Stimulated activated CD4-positive, alpha-beta T cell treated with anti-CD3 and anti-CD28 coated beads, TNF-alpha, amount 100 ng/mL, for 1 hour (primary cell): ENCODE measurements at regions not wholly inside any gene's neighbourhood (a gene's known extent, or its start where the extent isn't known, plus 50 kb on each side); places are given as distances from the start of the nearest gene placed in this dataset.

ENCODE experiments used
- DNase-seq, 3 donors: peaks; one replicate each; pipeline ENCODE4 v3.0.0-alpha.2; 2020; ENCODE audit warnings: low read depth in 3 of 3, low spot score in 1 of 3

DNA sequence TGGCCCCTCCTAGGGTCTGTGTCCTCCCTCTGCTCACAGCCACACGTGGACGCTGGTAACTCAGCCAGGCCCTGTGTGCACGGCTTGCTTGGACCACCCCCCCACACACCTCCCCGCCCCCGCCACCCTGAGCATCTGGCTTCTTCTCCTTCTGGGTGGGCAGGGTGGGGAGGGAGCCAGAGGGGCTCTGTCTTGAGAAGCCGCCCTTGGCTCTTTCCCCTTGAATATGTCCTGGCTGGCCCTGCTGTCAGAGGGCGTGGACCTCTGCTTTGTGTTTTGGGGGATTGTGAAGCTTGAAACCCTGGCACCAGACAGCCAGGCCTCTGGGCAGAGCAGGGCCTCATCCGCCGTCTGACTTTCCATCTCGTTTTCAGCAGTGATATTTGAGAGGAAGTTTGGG is 72.1 kb downstream of the GLI2 start:
- DNase-seq: no peak

DNA sequence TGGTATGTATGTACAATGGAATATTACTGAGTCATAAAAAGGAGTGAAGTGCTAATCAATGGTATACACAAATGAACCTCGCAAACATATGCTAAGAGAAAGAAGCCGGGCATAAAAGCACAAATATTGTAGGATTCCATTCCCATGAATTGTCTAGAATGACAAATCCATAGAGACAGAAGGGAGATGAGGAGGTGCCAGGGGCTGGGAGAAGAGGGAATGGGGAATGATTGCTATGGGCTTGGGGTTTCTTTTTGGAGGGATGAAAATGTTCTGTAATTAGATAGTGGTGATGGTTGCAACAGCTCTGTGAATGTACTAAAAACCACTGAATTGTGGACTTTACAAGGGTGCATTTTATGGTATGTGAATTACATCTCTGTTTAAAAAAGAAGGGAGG is 73.5 kb downstream of the GLI2 start:
- no peak for DNase-seq

DNA sequence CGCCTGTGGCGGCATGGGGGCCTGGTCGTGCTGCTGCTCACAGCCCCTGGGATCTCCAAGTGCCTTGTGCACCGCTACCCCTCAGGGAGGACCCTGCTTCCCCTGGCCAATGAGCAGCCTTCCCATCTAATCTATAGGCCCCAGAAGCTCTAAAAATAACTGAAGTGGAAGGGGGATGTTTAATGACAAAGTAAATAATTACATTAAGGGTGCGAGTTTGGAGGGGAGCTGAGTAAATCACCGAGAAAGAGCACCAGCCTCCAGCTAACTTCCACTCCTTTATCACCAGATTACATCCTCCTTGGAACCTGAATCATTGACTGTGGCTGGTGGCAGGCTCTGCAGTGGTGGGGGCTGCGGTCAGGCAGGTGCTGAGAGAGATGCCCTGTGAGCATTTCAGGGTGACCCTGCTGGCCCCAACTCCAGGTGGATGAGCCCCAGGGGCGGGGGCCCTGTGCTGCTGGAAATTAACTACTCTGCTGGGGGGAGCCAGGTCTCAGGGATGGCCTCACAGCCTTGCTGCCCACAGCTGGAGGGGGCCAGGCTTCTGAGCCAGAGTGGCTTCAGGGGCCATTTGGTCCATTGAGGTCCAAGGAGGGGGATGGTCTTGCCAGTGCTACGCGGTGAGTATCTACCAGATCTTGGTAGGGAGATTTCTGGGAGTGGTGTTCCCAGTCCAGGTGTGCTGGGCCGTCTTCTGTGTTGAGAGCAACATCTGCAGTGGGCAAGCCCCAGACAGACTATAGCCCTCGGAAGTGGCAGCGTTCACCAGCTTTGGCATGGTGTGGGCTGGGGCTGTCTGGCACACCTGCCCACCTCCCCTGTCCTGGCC is 74.2 kb downstream of the GLI2 start:
- DNase-seq: no peak

DNA sequence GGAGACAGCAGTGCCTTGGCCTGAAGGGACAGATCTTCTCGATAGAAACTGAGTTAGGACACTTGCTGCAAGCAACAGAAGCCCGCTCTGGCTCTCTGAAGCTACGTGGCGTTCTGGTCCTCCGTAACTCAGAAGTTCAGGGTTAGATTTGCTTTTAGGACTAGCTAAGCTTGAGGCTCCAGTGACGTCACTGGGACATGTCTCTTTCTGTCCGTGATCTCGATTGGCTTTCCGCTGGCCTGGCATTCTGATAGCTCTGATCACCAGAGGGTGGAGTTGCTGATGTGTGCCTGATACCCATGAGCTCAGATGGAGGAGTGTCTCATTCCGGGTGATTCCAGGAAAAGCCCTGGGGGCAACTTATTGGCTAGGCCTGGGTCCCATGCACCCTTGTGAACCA is 75.0 kb downstream of the GLI2 start:
- DNase-seq: no peak

DNA sequence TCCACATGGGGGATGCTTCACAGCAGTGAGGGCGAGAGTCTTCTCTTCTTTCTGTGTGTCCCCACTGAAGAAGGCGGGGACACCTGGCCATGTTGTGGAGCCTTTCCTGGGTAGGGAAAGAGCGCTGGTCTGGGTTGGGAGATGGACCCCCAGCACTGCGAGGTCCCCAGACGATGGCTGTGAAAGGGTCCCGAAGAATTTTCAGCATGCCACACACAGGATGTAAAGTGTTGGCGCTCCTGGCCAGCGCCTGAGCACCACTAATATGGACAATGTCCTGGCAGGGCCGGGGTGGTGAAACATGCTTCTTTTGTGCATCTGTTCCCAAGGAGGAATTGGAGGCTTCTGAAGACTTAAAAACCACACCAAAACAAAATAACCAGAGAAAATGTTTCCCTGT is 77.2 kb downstream of the GLI2 start:
- DNase-seq: no peak

DNA sequence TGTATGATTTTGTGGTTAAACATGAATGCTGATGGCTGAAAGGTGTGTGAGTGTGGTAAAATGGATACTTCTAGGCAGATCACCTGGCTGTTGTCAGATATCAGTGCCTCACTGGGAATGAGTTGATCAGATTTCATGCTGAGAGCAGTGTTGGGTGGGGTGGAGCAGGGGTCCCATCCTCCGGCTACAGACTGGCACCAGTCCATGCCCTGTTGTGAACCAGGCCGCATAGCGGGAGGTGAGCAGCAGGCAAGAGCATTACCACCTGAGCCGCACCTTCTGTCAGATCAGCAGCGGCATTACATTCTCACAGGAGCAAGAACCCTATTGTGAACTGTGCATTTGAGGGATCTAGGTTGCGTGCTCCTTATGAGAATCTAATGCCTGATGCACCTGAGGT is 78.7 kb downstream of the GLI2 start:
- no peak for DNase-seq

DNA sequence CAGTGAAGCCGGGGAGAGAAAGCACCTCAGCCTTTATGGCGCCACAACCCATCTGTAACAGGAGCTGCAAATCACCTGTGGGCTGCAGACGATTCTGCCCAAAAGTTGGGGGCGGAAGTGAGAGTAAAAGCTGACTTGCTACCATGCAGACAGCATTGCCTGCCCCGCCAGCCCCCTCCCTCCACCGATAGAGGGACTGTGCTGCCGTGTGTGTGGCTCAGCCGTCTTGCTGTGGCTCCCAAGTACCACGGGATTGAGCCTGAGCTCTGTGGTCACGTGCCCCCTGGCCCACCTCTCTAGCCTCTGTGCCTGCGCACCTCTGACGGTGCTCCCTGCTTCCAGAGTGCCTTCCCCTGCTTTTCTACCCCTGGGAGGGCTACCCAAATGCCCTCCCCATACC is 79.6 kb downstream of the GLI2 start:
- no peak for DNase-seq

DNA sequence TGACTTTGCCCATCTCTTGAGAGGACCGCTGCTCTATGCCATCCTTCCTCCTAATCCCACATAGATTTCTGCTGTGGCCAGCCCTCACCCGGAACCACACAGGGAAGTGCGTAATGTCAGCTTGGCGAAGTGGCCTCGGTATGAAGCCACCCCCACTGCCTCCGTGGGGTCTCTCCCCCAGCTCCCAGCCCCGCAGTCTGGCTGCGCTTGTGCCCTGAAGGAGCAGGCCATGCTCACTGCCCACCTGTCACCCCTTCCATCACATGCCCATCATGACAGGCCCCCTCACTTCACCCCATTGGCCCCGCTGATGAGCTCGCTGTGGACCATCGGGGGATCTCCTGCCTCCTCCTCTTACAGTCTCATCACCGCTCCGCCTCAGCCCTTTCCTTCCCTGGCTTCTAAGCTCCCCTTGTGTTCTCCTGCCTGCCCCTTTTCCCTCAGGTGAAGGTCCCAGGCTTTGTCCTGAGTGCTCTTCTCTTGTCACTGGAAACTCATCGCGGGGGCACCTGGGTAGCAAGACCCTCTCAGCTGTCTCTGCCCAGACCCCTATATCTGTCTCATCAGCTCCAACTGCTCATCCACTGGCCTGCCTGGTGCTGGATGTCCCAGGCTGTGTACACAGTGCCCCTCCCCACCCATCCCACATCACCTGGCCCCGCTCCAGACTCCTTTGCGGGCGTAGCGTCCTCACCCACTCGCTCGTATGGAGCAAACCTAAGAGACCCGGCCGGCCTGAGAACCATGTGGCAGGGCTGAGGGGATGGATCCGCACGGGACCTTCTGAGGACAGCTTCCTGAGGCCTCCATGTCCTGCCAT is 81.7 kb downstream of the GLI2 start:
- DNase-seq: no peak

DNA sequence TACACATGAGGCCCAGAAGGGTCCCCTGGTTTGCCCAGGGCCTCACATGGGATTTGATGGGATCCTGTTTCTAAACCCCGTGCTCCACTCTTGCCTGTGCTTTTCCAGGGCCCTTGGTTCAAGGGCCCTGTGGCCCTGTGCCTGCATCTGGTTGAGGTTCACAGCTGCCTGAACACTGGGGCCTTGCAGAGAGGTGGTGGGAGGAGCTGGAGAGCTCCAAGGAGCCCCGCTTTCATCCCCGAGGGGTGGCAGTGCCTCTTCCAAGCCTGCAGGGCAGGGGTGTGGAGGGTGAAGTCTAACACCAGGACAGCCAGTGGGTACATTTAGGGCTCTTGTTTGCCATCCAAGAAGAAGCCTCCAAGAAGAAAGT is 82.3 kb downstream of the GLI2 start:
- no peak for DNase-seq

DNA sequence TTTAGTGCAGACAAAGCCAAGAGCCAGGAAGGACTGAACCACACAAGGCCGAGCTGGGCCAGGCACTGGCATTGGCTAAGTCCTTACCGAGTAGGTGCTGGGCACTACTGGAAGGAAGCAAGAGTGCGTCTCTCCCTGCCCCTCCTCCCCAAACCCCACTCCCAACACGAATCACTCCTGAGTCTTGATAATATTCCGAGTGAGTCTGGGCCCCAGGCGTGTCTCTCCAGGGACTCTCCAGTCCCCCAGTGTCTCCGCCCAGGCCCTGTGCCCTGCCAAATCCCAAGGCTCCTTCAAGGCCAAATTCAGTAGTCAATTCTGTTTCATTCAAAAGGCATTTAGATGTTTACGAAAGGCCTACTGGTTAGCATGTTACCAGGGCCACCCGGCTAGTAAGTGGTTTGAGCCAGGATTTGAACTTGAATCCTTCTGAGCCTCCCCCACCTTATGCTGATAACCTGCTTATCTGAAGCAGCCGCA is 82.8 kb downstream of the GLI2 start:
- no peak for DNase-seq

DNA sequence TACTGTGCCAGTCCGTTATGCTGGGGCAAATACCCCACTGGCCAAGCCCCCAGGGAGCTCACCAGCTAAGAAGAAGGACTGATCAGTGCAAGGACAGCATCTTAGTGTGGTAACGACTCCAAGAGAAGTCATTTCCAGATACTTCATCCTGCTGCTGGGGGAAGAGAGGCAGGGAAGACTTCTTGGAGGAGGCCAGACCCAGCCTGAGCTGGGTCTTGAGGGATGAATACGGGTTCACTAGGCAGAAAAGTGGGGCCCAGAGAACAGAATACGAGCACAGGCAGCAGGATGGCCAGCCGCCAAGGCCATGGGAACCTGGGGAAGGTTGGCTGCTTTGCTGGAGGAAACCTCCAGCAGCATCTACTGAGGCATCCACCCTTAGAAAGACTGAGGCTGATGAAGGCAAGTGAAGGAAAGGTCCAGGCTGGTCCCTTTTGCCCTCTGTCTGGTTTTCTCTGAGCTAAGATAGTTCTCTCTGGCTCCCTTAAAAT is 84.1 kb downstream of the GLI2 start:
- DNase-seq: no peak

DNA sequence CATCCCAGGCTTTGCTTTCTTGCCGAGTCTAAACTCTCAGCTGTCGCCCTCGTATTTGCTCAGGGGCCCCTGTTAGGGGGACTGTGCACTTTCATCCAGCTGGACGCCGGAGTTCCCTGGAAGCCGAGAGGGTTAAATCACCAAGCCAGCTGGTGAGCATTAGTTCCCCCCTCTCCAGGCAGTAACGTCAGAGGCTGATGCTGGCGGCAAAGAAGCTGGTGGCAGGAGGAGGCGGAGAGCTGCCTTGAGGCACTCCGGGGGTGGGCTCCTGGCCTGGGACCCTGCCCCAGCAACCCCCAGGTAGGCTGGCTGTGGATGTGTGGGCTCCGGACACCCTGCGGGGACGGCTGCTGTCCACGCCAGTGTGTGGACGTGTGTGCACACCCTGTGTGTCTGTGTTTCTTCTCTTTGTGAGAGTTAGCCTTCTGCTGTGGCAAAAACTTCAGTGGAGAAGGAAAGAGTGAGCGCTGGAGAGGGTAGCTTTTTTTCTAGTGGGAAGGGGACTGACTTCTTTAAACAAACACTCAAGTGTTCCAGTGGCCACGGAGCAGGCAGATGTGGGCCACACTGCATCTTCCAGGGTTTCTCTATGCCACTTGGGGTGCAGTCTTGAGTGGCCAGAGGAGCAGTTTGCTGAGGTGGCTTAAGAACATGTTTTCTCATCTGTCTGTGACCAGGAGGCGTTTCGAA is 84.7 kb downstream of the GLI2 start:
- DNase-seq: no peak

DNA sequence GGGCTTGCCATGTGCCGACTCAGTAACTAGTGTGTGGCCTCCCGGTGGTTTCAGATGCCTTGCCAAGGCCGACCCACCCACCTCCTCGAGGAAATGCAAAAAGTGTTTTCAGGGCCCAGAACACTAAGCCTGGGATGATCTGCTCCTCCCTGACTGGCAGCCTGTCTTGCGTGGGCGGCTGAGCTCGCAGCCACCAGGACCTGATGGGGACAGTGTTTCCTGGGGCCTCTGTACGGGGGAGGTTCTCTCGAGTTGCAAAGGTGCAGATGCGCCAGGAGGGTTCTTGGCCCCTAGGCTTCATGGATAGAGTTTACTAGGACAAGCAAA is 85.2 kb downstream of the GLI2 start:
- DNase-seq: no peak

DNA sequence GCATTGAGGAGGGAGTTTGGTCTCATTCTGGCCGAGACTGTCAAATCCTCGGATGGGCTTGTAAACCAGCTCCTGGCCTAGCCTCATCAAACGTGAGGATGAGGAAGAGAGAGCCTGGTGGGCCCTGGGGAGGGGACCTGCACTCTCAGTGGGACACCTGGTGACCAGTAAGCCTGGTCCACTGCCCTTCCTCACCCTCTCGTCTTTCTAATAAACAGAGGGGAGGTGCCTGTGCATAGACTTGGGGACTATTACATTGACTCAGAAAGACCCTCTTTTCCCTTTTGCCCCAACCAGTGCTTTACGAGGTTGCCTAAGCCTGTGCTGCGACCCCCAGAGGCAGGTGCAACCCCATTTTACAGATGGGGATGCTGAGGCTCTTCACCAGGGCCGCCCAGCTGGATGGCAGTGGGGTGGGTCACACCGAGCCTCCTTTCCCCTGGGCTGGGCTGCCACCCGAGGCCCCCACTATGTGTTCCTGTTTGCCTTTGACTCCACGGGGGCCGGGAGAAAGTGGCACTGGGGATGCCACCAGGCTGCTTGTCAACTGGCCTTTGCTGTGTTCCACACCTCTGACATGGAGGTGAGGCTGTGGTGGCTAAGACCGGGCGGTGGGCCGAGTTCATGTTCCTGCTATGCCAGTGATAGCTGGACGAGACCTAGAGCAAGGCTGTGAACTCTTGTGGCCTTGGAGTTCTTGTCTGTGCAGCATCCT is 85.9 kb downstream of the GLI2 start:
- DNase-seq: no peak

DNA sequence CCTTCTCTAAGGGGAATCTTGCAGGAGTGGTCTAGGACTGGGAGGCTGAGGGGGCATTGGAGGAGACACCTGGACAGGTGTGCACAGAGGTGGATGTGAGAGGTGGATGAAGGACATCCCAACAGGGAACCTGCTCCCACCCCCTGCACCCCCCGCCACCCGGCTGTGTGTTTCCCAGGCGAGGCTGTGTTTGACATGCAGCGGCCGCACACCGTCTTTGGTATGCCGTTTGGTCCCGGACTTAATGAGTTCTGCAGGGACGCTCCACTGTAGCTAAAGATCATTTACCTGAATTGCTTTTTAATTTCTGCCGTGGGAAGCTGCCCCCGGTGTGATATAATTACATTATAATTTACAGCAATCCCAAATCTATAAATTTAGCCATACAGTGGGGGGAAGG is 87.3 kb downstream of the GLI2 start:
- no peak for DNase-seq

DNA sequence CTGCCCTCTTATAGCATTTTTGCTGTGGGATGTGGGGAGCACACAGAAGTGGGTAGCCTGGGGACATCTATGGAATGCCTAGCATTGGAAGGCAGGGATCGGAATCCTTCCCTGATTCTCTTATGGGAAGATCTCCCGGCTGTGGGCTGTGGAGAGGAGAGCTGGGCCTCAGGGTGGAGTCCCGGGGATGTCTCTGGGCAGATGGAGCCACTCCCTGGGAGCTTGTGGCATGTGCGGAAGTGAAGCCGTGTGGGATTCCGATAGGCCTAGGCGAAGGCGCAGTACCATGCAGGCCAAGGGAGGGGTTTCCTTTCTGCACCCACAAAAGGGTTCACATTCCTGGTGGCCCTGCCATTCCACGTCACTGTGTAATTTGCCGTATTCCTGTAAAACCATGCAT is 87.9 kb downstream of the GLI2 start:
- no peak for DNase-seq

DNA sequence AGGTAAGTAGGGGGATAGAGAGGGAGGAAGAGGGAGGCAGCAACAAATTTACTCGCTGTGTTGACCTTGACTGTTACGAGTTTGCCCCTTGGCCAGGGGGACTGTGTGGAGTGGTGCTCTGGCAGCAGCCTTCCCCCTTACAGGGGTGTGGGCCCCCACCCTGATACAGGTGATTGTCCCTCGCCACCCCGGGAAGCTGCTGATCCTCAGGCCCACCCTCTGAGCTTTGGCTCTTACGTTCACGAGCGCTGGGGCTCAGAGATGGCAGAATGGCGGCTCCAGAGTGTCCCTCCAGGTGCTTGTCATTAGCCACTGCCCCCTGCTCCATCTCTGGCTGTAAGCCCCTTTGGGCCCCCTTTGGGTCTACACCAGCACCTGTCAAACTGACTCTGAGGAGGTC is 88.6 kb downstream of the GLI2 start:
- DNase-seq: no peak

DNA sequence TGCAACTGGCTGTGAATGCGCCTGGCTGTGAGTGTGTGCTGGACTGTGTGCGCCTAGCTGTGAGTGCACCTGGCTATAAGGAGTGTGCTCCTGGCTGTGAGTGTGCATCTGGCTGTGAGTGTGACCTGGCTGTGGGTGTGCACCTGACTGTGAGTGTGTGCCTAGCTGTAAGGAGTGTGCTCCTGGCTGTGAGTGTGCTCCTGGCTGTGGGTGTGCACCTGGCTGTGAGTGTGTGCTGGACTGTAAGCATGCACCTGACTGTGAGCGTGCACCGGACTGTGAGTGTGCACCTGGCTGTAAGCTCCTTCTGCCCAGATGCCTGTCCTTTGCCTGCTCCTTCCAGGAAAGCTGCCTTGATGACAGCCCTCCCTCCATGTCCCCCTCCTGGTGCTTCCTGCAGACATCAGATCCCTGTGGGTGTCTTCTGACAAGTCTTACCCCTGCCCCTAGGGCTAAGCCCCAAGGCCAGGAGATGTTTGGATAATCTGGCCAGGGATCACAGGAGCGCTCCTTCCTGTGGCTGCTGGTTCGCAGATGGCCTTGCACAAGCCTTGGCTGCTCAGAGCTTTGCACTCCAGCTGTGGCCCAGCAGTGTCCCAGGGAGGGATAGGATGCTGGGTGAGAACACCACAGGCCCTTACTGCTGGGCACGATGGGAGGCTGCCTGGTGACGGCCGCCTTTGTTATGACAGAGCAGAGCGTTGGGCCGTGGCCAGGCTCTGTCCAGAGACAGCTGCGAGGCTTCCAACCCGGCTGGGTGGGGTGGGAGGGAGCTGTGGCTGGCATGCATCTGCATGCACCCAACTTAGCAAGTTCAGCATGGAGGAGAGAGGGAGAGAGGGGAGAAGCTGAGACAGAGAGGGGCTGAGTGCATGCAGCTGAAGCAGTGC is 89.9 kb downstream of the GLI2 start:
- no peak for DNase-seq

DNA sequence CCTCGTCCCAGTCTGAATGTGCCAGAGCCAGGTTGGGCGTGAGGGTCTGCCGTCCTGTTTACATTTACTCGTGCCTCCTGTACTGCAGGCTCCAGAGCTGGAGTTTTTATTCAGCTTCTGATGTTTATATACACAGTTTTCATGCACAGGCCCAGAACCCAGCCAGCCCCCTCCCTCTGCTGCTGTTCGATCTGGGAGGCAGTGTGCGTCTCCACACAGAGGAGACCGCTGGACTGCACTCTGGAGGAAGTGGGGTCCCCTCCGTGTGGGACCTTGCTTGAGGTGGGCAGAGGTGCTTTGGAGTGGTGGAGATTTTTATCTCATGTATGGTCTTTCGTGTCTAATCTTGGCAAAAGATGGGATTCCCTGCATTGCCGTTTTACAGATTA is 90.6 kb downstream of the GLI2 start:
- DNase-seq: no peak

DNA sequence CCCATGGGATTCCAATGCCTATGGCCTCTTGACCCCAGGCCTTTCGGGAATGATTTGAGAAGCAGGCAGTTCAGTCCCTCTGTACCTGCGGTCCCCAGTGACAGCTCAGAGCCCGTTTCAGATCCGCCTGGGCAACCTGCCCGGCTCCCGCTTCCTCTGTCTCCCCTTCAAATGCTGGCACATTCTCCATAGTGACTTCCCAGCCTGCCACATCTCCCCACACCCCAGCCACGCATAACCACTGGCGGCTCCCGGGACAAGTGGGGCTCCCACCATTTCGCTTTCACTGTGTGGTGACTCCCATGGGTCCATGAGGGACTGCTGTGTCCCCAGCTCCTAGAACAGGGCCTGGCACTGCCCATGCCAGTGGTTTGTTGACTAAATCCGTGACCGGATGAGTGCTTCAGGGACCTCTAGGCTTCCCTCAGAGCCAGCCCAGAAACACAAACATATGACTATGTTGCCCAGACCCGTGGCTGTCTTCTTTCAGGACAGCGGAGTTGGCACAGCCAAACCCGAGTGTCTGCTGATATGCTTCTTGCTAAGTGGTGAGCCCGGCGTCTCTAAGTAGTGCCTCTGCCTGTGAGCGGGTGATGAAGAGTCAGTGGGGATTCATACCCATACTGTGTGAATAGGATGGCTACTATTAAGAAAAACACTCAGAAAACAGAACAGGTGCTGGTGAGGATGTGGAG is 91.2 kb downstream of the GLI2 start:
- no peak for DNase-seq
